ENCODE measurements at regions not wholly inside any gene's neighbourhood (a gene's known extent, or its start where the extent isn't known, plus 50 kb on each side); places are given as distances from the start of the nearest gene placed in this dataset.

- no peak for TF ChIP-seq CTCF (IDR thresholded peaks at IDR 0.05)
These were observed 241.9 kb upstream of the MOCS1 start for GRCh38 chr6:40176152-40176551.

DNA sequence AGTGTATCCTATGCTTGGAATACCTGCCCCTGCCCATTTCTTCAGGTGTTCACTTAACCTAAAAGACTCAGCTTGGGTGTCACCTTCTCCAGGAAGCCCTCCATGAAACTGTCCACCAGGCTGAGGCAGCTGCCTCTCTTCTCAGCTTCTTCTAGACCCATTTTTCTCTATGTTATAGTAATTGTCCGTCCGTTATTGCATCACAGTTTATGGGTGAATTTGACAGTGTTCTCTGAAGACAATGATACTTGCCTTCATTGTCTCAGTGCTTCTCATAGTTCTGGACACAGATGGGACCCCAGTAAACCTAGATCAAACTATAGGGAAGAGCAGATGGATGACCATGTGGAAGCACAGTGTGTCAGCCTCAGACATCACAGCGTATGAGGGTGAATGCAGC, 238.0 kb upstream of the MOCS1 start:
- no peak for TF ChIP-seq CTCF (IDR thresholded peaks at IDR 0.05)

- no peak for TF ChIP-seq CTCF (IDR thresholded peaks at IDR 0.05)
These were observed 237.1 kb upstream of the MOCS1 start for GRCh38 chr6:40171343-40171742.

DNA sequence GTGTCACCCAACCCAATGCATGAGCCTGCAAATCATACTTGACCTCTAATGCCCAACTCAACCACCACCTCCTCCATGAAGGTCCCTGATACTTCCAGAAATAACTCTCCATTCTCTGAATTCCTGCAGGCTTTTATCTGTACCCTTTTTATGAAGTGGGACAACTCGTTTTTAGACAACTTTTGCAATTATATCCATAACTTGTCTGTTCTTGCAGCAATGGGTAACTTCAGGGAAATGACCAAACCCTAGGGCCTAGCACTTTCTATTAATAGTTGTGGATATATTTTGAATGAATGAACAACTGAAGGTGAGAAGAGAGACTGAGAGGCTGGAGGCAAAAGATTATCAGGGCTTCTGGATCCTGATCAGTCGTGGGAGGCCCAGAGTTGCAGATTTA, 236.6 kb upstream of the MOCS1 start:
- no peak for TF ChIP-seq CTCF (IDR thresholded peaks at IDR 0.05)

DNA sequence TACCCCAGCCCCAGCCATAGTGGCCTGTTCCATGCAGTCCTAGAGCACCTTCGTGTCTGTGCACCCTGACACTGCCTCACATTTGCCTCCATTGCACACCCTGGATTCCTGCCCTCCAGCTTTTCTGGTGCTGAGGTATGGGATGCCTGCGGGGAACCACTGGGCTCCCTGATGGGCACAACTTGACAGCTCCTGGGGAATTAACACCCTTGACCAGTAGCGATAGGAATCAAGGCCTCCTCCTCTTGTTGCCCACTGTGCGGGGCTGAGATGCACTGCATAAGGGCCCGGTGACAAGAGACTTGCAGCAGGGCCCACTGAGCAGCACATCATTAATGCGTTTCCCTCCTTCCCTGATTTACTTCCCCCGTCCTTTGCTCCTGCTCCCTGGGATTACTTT, 235.6 kb upstream of the MOCS1 start:
- TF ChIP-seq CTCF (IDR thresholded peaks at IDR 0.05): no peak

DNA sequence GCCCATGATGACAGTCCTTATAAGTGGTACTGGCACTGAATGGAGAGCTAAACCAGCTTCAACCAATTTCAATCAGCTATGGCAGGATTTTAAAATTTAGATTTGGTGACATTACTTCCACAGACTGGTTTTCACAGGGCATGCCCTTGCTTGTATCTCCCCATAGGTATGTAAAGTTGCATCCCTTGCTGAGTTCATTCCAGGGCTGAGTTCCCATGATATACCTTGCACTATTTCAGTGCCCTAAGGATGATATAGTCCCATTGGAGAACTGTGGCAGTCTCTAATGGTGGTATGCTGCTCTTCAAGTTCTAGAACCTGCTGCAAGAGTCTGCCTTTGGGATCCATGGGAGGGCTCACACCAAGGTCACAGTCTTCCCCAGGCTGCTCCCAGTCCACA, 232.7 kb upstream of the MOCS1 start:
- TF ChIP-seq CTCF (IDR thresholded peaks at IDR 0.05): no peak

DNA sequence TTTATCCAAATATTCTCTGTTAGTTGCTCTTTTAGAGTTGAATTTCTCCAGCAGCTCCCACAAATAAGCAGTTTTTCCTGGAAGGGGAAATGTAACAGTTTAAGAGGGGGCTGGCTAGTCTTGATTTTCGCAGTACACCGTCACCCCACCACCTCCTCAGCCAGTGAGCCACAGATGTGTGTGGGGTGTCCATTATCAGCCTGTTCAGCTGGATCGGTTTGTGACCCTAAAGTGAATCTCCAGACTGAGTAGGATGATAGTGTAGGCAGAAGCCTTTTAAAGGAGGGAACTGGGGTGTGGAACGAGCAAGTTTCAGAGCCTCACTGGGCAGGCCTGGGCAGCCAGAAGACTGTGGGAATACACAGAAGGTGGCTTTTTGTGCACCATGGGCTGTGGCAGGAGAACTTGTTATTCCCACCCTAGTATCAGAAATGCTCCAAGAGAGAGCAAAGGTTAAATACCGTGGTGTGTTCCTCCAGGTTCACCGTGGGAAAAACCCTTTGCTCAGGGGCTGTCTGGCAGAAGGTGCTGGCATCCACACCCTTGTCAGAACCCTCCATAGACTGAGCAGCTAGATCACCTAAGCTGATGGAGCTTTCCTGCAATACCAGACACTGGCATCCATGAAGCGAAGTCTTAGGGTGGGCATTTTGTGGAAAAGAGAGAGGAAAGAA, 230.9 kb upstream of the MOCS1 start:
- TF ChIP-seq CTCF (IDR thresholded peaks at IDR 0.05): no peak

GRCh38 chr6:40164345-40164755, 230.1 kb upstream of the MOCS1 start:
- no peak for TF ChIP-seq CTCF (IDR thresholded peaks at IDR 0.05)
